A673 (cell line): ENCODE measurements at regions not wholly inside any gene's neighbourhood (a gene's known extent, or its start where the extent isn't known, plus 50 kb on each side); places are given as distances from the start of the nearest gene placed in this dataset.

Experiments
- CTCF ChIP-seq: fragments of 300-800, 200-600 bp; sonication (generic); conservative IDR thresholded peaks from 2 replicates; pipeline ENCODE4 v1.5.1; 2017; ENCODE audit warnings: low read depth, mild to moderate bottlenecking, antibody characterized with exemption, low read length, moderate library complexity, mixed read lengths
- EZH2 ChIP-seq: fragments of 200-600 bp; sonication (generic); IDR thresholded peaks from 2 replicates; pipeline ENCODE4 v1.6.1; 2017; ENCODE audit warnings: borderline replicate concordance, low read depth, mild to moderate bottlenecking, mixed read lengths, antibody characterized with exemption, low read length; ENCODE audit not compliant: poor library complexity, severe bottlenecking

GRCh38 chr5:17839848-17840247 lies 205.6 kb downstream of the TAF11L14 start:
- TF ChIP-seq CTCF (no peak), EZH2 (no peak)
